ENCODE measurements at regions not wholly inside any gene's neighbourhood (a gene's known extent, or its start where the extent isn't known, plus 50 kb on each side); places are given as distances from the start of the nearest gene placed in this dataset.

- Mint-ChIP-seq H3K27ac (ENCODE audit: unreplicated experiment) (no peak overlapping the region), H3K9me3 (ENCODE audit: unreplicated experiment) (no peaks in the 10 kb centered on the region), H3K4me1 (ENCODE audit: low read depth, unreplicated experiment) (no peaks in the 10 kb centered on the region), H3K4me3 (ENCODE audit: unreplicated experiment) (no peak overlapping the region), H3K36me3 (ENCODE audit: low read depth, unreplicated experiment) (no peaks in the 10 kb centered on the region), H3K27me3 (ENCODE audit: low read depth, unreplicated experiment) (no peaks in the 10 kb centered on the region)
- TF ChIP-seq EZH2 (IDR thresholded peaks at IDR 0.05; ENCODE audit: insufficient read depth, low read length) (no peak), CTCF (IDR thresholded peaks at IDR 0.05; ENCODE audit: insufficient read depth, low read depth, low read length) (no peak)
- Histone ChIP-seq H3K4me1 (ENCODE audit: insufficient read depth, low read length) (no peaks in the 10 kb centered on the region), H3K36me3 (ENCODE audit: insufficient read depth, low read length) (no peaks in the 10 kb centered on the region), H4K20me1 (ENCODE audit: insufficient read depth, low read length) (no peaks in the 10 kb centered on the region), H3K9me3 (ENCODE audit: insufficient read depth, low read depth, low read length) (no peaks in the 10 kb centered on the region), H3K79me2 (ENCODE audit: insufficient read depth, low read length) (no peaks in the 10 kb centered on the region), H3K27me3 (ENCODE audit: insufficient read depth, low read length) (peaks cover 2% of the 10 kb centered on the region), H3K9ac (ENCODE audit: low read length) (no peak overlapping the region), H3K4me2 (ENCODE audit: low read length) (no peak overlapping the region), H3K4me3 (ENCODE audit: insufficient read depth, low read depth, low read length) (no peak overlapping the region), H3K27ac (ENCODE audit: low read depth, low read length) (no peak overlapping the region), H2AFZ (ENCODE audit: low read depth, low read length) (no peak overlapping the region)
- FAIRE-seq = no peak
- DNase-seq (ENCODE audit: low read depth) = no peak
Measured at GRCh38 chr10:9274206-9274755, 1219.8 kb downstream of the GATA3 start.

GRCh38 chr10:9275861-9276260, 1221.4 kb downstream of the GATA3 start:
- Mint-ChIP-seq H3K36me3 (ENCODE audit: low read depth, unreplicated experiment) (no peaks in the 10 kb centered on the region), H3K4me1 (ENCODE audit: low read depth, unreplicated experiment) (no peaks in the 10 kb centered on the region), H3K4me3 (ENCODE audit: unreplicated experiment) (no peak overlapping the region), H3K27me3 (ENCODE audit: low read depth, unreplicated experiment) (no peaks in the 10 kb centered on the region), H3K9me3 (ENCODE audit: unreplicated experiment) (no peaks in the 10 kb centered on the region), H3K27ac (ENCODE audit: unreplicated experiment) (no peak overlapping the region)
- TF ChIP-seq CTCF (IDR thresholded peaks at IDR 0.05; ENCODE audit: insufficient read depth, low read depth, low read length) (no peak), EZH2 (IDR thresholded peaks at IDR 0.05; ENCODE audit: insufficient read depth, low read length) (no peak)
- H3K9ac ChIP-seq (ENCODE audit: low read length) = no peak overlapping the region
- no peak overlapping the region for H3K4me3 ChIP-seq (ENCODE audit: insufficient read depth, low read depth, low read length)
- no peak overlapping the region for H3K27ac ChIP-seq (ENCODE audit: low read depth, low read length)
- FAIRE-seq = no peak
- H3K4me1 ChIP-seq (ENCODE audit: insufficient read depth, low read length) = no peaks in the 10 kb centered on the region
- no peaks in the 10 kb centered on the region for H3K9me3 ChIP-seq (ENCODE audit: insufficient read depth, low read depth, low read length)
- H4K20me1 ChIP-seq (ENCODE audit: insufficient read depth, low read length) = no peaks in the 10 kb centered on the region
- H3K79me2 ChIP-seq (ENCODE audit: insufficient read depth, low read length) = no peaks in the 10 kb centered on the region
- peaks cover 2% of the 10 kb centered on the region for H3K27me3 ChIP-seq (ENCODE audit: insufficient read depth, low read length)
- no peaks in the 10 kb centered on the region for H3K36me3 ChIP-seq (ENCODE audit: insufficient read depth, low read length)
- no peak overlapping the region for H2AFZ ChIP-seq (ENCODE audit: low read depth, low read length)
- DNase-seq (ENCODE audit: low read depth) = no peak
- no peak overlapping the region for H3K4me2 ChIP-seq (ENCODE audit: low read length)

- Histone ChIP-seq H3K4me2 (ENCODE audit: low read length) (no peak overlapping the region), H3K9me3 (ENCODE audit: insufficient read depth, low read depth, low read length) (no peaks in the 10 kb centered on the region), H3K27ac (ENCODE audit: low read depth, low read length) (no peak overlapping the region), H4K20me1 (ENCODE audit: insufficient read depth, low read length) (no peaks in the 10 kb centered on the region), H3K9ac (ENCODE audit: low read length) (no peak overlapping the region), H3K27me3 (ENCODE audit: insufficient read depth, low read length) (no peaks in the 10 kb centered on the region), H3K79me2 (ENCODE audit: insufficient read depth, low read length) (no peaks in the 10 kb centered on the region), H3K36me3 (ENCODE audit: insufficient read depth, low read length) (no peaks in the 10 kb centered on the region), H3K4me3 (ENCODE audit: insufficient read depth, low read depth, low read length) (no peak overlapping the region), H3K4me1 (ENCODE audit: insufficient read depth, low read length) (no peaks in the 10 kb centered on the region), H2AFZ (ENCODE audit: low read depth, low read length) (no peak overlapping the region)
- no peak for FAIRE-seq
- Mint-ChIP-seq H3K4me1 (ENCODE audit: low read depth, unreplicated experiment) (no peaks in the 10 kb centered on the region), H3K27me3 (ENCODE audit: low read depth, unreplicated experiment) (no peaks in the 10 kb centered on the region), H3K36me3 (ENCODE audit: low read depth, unreplicated experiment) (no peaks in the 10 kb centered on the region), H3K9me3 (ENCODE audit: unreplicated experiment) (no peaks in the 10 kb centered on the region), H3K4me3 (ENCODE audit: unreplicated experiment) (no peak overlapping the region), H3K27ac (ENCODE audit: unreplicated experiment) (no peak overlapping the region)
- DNase-seq (ENCODE audit: low read depth) = no peak
- no peak for TF ChIP-seq CTCF (IDR thresholded peaks at IDR 0.05; ENCODE audit: insufficient read depth, low read depth, low read length)
- TF ChIP-seq EZH2 (IDR thresholded peaks at IDR 0.05; ENCODE audit: insufficient read depth, low read length) = no peak
Measured at GRCh38 chr10:9285690-9286089, 1231.2 kb downstream of the GATA3 start.
